Ectodermal cell (in vitro differentiated cells): ENCODE measurements at regions not wholly inside any gene's neighbourhood (a gene's known extent, or its start where the extent isn't known, plus 50 kb on each side); places are given as distances from the start of the nearest gene placed in this dataset.
"Not testable (repeated sequence)": the region's sequence is repeated elsewhere in the genome, so short reads cannot be mapped to it uniquely, and the experiment has no call there.

Source experiments
- H3K27ac ChIP-seq: 2 replicates; pipeline ENCODE4 v1.7.0; 2013; ENCODE audit warnings: mild to moderate bottlenecking, low read depth, low read length; ENCODE audit not compliant: insufficient read depth, poor library complexity, severe bottlenecking
- H3K27me3 ChIP-seq: 2 replicates; pipeline ENCODE4 v1.7.0; 2013; ENCODE audit warnings: mild to moderate bottlenecking, low read length; ENCODE audit not compliant: insufficient read depth, control insufficient read depth, poor library complexity, severe bottlenecking
- H3K36me3 ChIP-seq: one replicate; pipeline ENCODE4 v1.7.0; 2013; ENCODE audit warnings: low read length; ENCODE audit not compliant: control insufficient read depth, insufficient read depth
- H3K4me1 ChIP-seq: one replicate; pipeline ENCODE4 v1.7.0; 2013; ENCODE audit warnings: low read length; ENCODE audit not compliant: control insufficient read depth, insufficient read depth
- H3K4me3 ChIP-seq: 2 replicates; pipeline ENCODE4 v1.7.0; 2013; ENCODE audit warnings: low read depth, low read length, control low read depth; ENCODE audit not compliant: insufficient read depth
- H3K9me3 ChIP-seq: 2 replicates; pipeline ENCODE4 v1.7.0; 2013; ENCODE audit warnings: mild to moderate bottlenecking, low read length, moderate library complexity; ENCODE audit not compliant: control insufficient read depth
- WGBS, 2 experiments: methylation state at CpG; one replicate each; pipeline ENCODE4 v1.1.7; 2013; ENCODE audit warnings: missing lambda C conversion rate in 2 of 2; 5-methylcytosine and 5-hydroxymethylcytosine counted together

DNA sequence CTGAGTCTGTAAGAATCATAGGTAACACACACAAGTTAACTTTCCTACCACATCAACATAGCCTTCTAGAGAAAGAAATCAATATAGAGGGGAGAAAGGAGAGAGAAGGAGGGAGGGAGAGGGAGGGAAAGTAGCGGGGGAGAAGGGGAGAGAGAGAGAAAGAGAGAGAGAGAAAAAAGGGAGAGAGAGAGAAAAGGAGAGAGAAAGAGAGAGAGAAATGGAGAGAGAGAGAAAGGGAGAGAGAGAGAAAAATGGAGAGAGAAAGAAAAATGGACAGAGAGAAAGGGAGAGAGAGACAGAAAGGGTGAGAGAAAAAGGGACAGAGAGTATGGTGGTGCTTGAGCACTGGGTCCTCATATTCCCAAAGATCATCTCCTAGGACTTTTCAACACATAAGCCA, 591.7 kb downstream of the ZEB2 start:
- Histone ChIP-seq H3K4me3 (no peak overlapping the region), H3K4me1 (peaks cover 8% of the 10 kb centered on the region), H3K36me3 (no peaks in the 10 kb centered on the region), H3K27ac (no peak overlapping the region), H3K9me3 (no peaks in the 10 kb centered on the region), H3K27me3 (no peaks in the 10 kb centered on the region)
- 94 to 95% methylated on average over 1 of the region's 1 CpG for WGBS, 2 experiments

GRCh38 chr2:143926736-143927135, 593.2 kb downstream of the ZEB2 start:
- Histone ChIP-seq H3K36me3 (no peaks in the 10 kb centered on the region), H3K4me3 (no peak overlapping the region), H3K4me1 (peaks cover 8% of the 10 kb centered on the region), H3K27ac (no peak overlapping the region), H3K27me3 (no peaks in the 10 kb centered on the region), H3K9me3 (no peaks in the 10 kb centered on the region)
- WGBS, 2 experiments, result 96 to 97% methylated on average over 3 to 4 of the region's 4 CpGs

DNA sequence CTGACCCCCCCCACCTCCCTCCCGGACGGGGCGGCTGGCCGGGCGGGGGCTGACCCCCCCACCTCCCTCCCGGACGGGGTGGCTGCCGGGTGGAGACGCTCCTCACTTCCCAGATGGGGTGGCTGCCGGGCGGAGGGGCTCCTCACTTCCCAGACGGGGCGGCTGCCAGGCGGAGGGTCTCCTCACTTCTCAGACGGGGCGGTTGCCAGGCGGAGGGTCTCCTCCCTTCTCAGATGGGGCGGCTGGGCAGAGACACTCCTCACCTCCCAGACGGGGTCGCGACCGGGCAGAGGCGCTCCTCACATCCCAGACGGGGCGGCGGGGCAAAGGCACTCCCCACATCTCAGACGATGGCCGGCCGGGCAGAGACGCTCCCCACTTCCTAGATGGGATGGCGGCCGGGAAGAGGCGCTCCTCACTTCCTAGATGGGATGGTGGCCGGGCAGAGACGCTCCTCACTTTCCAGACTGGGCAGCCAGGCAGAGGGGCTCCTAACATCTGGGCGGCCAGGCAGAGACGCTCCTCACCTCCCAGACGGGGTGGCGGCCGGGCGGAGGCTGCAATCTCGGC, 597.6 kb downstream of the ZEB2 start:
- WGBS, 2 experiments, result 94 to 97% methylated on average over 23 to 29 of the region's 42 CpGs
- H3K27me3 ChIP-seq, H3K9me3 ChIP-seq, H3K4me1 ChIP-seq, H3K4me3 ChIP-seq, H3K27ac ChIP-seq, H3K36me3 ChIP-seq: not testable (repeated sequence)

- no peak overlapping the region for H3K27ac ChIP-seq
- H3K4me1 ChIP-seq, result no peaks in the 10 kb centered on the region
- no peaks in the 10 kb centered on the region for H3K36me3 ChIP-seq
- peaks cover 11% of the 10 kb centered on the region for H3K9me3 ChIP-seq
- 96 to 98% methylated on average over 1 of the region's 1 CpG for WGBS, 2 experiments
- no peaks in the 10 kb centered on the region for H3K27me3 ChIP-seq
- H3K4me3 ChIP-seq, result no peak overlapping the region
Observed at GRCh38 chr2:143918465-143918989, 601.4 kb downstream of the ZEB2 start.

DNA sequence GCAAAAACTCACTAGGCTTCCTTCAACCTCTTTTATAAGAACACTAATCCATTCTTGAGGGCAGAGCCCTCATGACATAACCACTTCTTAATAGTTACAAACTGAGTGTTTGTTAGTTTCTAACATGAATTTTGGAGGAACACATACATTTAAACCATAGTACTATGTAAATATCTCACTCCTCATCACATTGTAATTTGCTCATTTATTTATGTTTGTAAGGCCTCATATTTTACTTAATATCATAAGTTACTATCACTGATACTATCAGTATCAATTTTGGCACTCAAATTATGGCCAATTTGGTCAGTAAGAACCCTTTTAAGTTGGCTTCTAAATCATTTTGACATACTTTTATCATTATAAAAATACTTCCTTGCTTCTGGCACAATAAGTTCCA, 603.1 kb downstream of the ZEB2 start:
- Histone ChIP-seq H3K27me3 (no peaks in the 10 kb centered on the region), H3K4me1 (no peaks in the 10 kb centered on the region), H3K4me3 (no peak overlapping the region), H3K36me3 (no peaks in the 10 kb centered on the region), H3K27ac (no peak overlapping the region), H3K9me3 (peaks cover 11% of the 10 kb centered on the region)

DNA sequence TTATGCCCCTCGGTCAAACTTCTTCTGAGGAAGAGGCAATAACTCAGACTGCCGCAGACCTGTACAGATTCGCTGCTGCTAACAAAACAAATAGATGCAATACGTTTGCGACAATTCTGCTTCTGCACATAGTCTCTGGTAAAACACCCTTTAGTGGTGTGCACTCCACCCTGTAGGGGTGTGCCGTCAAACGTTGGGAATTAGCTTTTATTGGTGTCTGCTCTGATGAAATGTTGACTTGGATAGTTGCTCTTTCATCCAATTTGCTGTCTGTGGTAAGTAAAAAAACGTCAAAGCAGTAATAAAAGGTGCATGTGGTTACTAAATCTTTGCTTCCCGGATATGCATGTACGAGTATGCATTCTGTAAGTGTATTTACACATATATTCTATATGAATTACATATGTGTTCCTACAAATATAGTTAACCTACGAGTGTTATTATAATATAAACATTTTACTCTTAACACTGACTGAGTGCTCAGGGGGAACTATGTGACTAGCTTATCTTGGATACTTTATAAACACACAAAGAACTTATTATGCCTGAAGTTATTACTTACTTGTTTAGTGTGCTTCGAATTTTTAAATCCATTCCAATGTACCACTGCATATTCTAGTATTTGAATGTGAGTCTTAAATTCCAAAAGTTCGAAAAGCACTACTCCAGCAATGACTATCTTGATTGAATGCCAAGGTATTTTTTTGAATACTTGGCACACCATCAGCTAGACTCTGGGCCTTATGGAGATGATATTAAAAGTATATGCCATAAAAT, 610.2 kb downstream of the ZEB2 start:
- Histone ChIP-seq H3K27me3 (no peaks in the 10 kb centered on the region), H3K9me3 (no peaks in the 10 kb centered on the region), H3K4me3 (no peak overlapping the region), H3K27ac (no peak overlapping the region), H3K36me3 (no peaks in the 10 kb centered on the region), H3K4me1 (no peaks in the 10 kb centered on the region)
- WGBS, 2 experiments, result 92 to 96% methylated on average over 10 to 12 of the region's 13 CpGs

DNA sequence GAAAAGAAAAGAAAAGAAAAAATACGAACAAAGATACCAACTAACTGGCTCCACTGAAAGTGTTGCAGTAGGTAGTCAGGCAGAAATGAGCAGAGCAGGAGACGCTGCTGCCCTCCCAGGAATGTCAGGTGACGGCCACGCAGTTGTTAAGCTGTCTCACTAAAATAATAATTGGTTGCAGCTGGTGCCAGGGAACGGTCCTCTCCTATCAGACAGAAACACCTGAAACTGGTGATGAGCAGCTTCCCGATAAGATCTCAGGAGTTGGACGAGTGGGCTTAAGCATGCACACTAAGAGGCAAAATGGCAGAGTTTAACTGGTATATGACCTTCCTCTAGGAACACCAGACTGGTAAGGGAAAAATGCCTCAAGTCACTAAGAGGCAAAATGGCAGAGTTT, 611.1 kb downstream of the ZEB2 start:
- Histone ChIP-seq H3K36me3 (no peaks in the 10 kb centered on the region), H3K27ac (no peak overlapping the region), H3K27me3 (no peaks in the 10 kb centered on the region), H3K4me1 (no peaks in the 10 kb centered on the region), H3K4me3 (no peak overlapping the region), H3K9me3 (no peaks in the 10 kb centered on the region)
- WGBS, 2 experiments, result 86 to 88% methylated on average over 7 of the region's 7 CpGs

DNA sequence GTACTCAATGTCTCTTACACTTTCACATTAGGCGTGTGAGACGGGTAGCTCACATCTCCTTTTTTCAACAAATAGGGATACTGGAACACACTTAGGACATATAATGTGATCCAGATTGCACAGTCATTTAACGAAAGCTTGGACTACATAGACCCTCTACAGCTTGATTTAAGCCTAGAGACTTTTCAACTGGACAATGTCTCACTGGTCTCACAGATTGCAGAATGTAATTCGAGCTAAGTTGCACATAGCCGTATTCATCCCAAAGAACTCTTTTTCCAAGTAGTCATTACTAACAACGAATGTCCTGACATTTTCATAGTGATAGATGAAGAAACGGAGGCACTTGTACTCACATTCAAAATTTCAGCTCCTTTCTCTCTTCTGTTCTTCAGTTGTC, 612.1 kb downstream of the ZEB2 start:
- 91 to 94% methylated on average over 7 of the region's 7 CpGs for WGBS, 2 experiments
- no peaks in the 10 kb centered on the region for H3K4me1 ChIP-seq
- H3K4me3 ChIP-seq, result no peak overlapping the region
- no peaks in the 10 kb centered on the region for H3K9me3 ChIP-seq
- H3K36me3 ChIP-seq, result no peaks in the 10 kb centered on the region
- no peaks in the 10 kb centered on the region for H3K27me3 ChIP-seq
- H3K27ac ChIP-seq, result no peak overlapping the region

- no peak overlapping the region for H3K27ac ChIP-seq
- WGBS, 2 experiments, result 15 to 20% methylated on average over 4 of the region's 4 CpGs
Observed at GRCh38 chr2:143906850-143907249, 613.1 kb downstream of the ZEB2 start.

DNA sequence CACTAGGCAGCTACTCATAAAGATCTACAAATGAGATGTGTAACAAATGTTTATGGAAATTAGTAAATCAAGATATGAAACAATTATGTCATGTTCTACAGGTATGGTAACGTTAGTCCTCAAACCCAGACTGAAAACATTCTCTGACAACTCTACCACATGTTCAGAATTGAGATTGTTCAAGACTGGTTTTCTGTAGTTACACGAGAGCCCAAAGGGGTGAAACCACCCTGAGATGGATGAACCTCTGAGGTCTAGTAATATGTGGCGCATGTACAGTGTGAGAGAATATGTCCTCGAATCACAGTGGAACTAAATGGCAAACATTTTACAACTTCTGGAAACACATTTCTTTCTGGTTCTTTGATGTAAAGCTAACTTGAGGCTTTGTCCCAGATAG, 614.3 kb downstream of the ZEB2 start:
- Histone ChIP-seq H3K27ac (no peak overlapping the region), H3K27me3 (no peaks in the 10 kb centered on the region), H3K4me1 (no peaks in the 10 kb centered on the region), H3K9me3 (no peaks in the 10 kb centered on the region), H3K4me3 (no peak overlapping the region), H3K36me3 (no peaks in the 10 kb centered on the region)
- WGBS, 2 experiments, result 91 to 95% methylated on average over 4 of the region's 4 CpGs

More at GRCh38 chr2:143906850-143907249, 613.1 kb downstream of the ZEB2 start:
- Histone ChIP-seq H3K36me3 (no peaks in the 10 kb centered on the region), H3K4me1 (no peaks in the 10 kb centered on the region), H3K4me3 (no peak overlapping the region), H3K9me3 (no peaks in the 10 kb centered on the region), H3K27me3 (no peaks in the 10 kb centered on the region)
